ENCODE measurements at regions not wholly inside any gene's neighbourhood (a gene's known extent, or its start where the extent isn't known, plus 50 kb on each side); places are given as distances from the start of the nearest gene placed in this dataset.

DNA sequence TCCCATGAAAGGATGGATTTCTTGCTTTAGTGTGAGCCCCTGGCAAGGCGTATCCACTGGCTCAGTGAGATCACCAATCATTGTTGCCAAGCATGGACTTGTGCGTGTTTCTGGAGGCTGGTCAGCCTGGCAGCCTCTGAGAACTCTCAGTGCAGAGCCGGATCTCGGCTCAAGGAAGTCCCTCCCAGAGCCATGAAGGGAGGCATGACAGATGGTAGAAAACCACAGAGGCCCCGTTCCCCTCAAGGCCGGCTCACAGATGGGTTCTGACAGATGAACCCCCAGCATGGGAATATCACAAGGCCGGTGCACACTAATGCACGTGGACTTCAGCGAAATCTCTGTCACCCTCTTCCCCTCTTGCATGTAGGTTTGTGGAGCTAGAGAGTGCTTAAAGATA lies 290.5 kb downstream of the AJAP1 start:
- peaks cover 74% of the 10 kb centered on the region for H3K36me3 Mint-ChIP-seq
- peaks cover 77% of the 10 kb centered on the region for H3K9me3 Mint-ChIP-seq
- H3K27ac Mint-ChIP-seq = no peak overlapping the region
- H3K4me3 Mint-ChIP-seq = no peak overlapping the region
- TF ChIP-seq, protein P1, sequence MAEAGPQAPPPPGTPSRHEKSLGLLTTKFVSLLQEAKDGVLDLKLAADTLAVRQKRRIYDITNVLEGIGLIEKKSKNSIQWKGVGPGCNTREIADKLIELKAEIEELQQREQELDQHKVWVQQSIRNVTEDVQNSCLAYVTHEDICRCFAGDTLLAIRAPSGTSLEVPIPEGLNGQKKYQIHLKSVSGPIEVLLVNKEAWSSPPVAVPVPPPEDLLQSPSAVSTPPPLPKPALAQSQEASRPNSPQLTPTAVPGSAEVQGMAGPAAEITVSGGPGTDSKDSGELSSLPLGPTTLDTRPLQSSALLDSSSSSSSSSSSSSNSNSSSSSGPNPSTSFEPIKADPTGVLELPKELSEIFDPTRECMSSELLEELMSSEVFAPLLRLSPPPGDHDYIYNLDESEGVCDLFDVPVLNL (CRISPR knock-in tag; IDR thresholded peaks at IDR 0.05; ENCODE audit: borderline replicate concordance, low read depth) = no peak
- TF ChIP-seq ZNF671 (CRISPR knock-in tag; IDR thresholded peaks at IDR 0.05) (no peak), NR2C2 (CRISPR knock-in tag; IDR thresholded peaks at IDR 0.05) (no peak), NFYB (CRISPR knock-in tag; conservative IDR thresholded peaks at IDR 0.05; ENCODE audit: low read depth) (no peak), RELA (CRISPR knock-in tag; IDR thresholded peaks at IDR 0.05; ENCODE audit: borderline replicate concordance) (no peak), KAT7 (CRISPR knock-in tag; IDR thresholded peaks at IDR 0.05; ENCODE audit: borderline replicate concordance) (no peak), ZNF396 (CRISPR knock-in tag; IDR thresholded peaks at IDR 0.05; ENCODE audit: borderline replicate concordance) (no peak), ZNF219 (CRISPR knock-in tag; IDR thresholded peaks at IDR 0.05; ENCODE audit: borderline replicate concordance) (no peak), TCF7 (CRISPR knock-in tag; IDR thresholded peaks at IDR 0.05; ENCODE audit: low read depth) (no peak), FOXK1 (CRISPR knock-in tag; IDR thresholded peaks at IDR 0.05) (no peak)
- TF ChIP-seq, protein P2, sequence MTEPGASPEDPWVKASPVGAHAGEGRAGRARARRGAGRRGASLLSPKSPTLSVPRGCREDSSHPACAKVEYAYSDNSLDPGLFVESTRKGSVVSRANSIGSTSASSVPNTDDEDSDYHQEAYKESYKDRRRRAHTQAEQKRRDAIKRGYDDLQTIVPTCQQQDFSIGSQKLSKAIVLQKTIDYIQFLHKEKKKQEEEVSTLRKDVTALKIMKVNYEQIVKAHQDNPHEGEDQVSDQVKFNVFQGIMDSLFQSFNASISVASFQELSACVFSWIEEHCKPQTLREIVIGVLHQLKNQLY (CRISPR knock-in tag; IDR thresholded peaks at IDR 0.05) = no peak
- TF ChIP-seq, protein P3, sequence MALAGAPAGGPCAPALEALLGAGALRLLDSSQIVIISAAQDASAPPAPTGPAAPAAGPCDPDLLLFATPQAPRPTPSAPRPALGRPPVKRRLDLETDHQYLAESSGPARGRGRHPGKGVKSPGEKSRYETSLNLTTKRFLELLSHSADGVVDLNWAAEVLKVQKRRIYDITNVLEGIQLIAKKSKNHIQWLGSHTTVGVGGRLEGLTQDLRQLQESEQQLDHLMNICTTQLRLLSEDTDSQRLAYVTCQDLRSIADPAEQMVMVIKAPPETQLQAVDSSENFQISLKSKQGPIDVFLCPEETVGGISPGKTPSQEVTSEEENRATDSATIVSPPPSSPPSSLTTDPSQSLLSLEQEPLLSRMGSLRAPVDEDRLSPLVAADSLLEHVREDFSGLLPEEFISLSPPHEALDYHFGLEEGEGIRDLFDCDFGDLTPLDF (CRISPR knock-in tag; IDR thresholded peaks at IDR 0.05) = no peak
- TF ChIP-seq, protein P4, sequence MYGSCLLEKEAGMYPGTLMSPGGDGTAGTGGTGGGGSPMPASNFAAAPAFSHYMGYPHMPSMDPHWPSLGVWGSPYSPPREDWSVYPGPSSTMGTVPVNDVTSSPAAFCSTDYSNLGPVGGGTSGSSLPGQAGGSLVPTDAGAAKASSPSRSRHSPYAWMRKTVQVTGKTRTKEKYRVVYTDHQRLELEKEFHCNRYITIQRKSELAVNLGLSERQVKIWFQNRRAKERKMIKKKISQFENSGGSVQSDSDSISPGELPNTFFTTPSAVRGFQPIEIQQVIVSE (CRISPR knock-in tag; IDR thresholded peaks at IDR 0.05; ENCODE audit: borderline replicate concordance) = no peak
- TF ChIP-seq, protein P5, sequence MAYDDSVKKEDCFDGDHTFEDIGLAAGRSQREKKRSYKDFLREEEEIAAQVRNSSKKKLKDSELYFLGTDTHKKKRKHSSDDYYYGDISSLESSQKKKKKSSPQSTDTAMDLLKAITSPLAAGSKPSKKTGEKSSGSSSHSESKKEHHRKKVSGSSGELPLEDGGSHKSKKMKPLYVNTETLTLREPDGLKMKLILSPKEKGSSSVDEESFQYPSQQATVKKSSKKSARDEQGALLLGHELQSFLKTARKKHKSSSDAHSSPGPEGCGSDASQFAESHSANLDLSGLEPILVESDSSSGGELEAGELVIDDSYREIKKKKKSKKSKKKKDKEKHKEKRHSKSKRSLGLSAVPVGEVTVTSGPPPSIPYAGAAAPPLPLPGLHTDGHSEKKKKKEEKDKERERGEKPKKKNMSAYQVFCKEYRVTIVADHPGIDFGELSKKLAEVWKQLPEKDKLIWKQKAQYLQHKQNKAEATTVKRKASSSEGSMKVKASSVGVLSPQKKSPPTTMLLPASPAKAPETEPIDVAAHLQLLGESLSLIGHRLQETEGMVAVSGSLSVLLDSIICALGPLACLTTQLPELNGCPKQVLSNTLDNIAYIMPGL (CRISPR knock-in tag; IDR thresholded peaks at IDR 0.05) = no peak
- TF ChIP-seq, protein P6, sequence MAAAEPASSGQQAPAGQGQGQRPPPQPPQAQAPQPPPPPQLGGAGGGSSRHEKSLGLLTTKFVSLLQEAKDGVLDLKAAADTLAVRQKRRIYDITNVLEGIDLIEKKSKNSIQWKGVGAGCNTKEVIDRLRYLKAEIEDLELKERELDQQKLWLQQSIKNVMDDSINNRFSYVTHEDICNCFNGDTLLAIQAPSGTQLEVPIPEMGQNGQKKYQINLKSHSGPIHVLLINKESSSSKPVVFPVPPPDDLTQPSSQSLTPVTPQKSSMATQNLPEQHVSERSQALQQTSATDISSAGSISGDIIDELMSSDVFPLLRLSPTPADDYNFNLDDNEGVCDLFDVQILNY (CRISPR knock-in tag; IDR thresholded peaks at IDR 0.05) = no peak
- TF ChIP-seq, protein P7, sequence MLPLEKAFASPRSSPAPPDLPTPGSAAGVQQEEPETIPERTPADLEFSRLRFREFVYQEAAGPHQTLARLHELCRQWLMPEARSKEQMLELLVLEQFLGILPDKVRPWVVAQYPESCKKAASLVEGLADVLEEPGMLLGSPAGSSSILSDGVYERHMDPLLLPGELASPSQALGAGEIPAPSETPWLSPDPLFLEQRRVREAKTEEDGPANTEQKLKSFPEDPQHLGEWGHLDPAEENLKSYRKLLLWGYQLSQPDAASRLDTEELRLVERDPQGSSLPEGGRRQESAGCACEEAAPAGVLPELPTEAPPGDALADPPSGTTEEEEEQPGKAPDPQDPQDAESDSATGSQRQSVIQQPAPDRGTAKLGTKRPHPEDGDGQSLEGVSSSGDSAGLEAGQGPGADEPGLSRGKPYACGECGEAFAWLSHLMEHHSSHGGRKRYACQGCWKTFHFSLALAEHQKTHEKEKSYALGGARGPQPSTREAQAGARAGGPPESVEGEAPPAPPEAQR (CRISPR knock-in tag; IDR thresholded peaks at IDR 0.05) = no peak
- TF ChIP-seq, protein P8, sequence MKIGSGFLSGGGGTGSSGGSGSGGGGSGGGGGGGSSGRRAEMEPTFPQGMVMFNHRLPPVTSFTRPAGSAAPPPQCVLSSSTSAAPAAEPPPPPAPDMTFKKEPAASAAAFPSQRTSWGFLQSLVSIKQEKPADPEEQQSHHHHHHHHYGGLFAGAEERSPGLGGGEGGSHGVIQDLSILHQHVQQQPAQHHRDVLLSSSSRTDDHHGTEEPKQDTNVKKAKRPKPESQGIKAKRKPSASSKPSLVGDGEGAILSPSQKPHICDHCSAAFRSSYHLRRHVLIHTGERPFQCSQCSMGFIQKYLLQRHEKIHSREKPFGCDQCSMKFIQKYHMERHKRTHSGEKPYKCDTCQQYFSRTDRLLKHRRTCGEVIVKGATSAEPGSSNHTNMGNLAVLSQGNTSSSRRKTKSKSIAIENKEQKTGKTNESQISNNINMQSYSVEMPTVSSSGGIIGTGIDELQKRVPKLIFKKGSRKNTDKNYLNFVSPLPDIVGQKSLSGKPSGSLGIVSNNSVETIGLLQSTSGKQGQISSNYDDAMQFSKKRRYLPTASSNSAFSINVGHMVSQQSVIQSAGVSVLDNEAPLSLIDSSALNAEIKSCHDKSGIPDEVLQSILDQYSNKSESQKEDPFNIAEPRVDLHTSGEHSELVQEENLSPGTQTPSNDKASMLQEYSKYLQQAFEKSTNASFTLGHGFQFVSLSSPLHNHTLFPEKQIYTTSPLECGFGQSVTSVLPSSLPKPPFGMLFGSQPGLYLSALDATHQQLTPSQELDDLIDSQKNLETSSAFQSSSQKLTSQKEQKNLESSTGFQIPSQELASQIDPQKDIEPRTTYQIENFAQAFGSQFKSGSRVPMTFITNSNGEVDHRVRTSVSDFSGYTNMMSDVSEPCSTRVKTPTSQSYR (CRISPR knock-in tag; IDR thresholded peaks at IDR 0.05) = no peak
- TF ChIP-seq, protein P9, sequence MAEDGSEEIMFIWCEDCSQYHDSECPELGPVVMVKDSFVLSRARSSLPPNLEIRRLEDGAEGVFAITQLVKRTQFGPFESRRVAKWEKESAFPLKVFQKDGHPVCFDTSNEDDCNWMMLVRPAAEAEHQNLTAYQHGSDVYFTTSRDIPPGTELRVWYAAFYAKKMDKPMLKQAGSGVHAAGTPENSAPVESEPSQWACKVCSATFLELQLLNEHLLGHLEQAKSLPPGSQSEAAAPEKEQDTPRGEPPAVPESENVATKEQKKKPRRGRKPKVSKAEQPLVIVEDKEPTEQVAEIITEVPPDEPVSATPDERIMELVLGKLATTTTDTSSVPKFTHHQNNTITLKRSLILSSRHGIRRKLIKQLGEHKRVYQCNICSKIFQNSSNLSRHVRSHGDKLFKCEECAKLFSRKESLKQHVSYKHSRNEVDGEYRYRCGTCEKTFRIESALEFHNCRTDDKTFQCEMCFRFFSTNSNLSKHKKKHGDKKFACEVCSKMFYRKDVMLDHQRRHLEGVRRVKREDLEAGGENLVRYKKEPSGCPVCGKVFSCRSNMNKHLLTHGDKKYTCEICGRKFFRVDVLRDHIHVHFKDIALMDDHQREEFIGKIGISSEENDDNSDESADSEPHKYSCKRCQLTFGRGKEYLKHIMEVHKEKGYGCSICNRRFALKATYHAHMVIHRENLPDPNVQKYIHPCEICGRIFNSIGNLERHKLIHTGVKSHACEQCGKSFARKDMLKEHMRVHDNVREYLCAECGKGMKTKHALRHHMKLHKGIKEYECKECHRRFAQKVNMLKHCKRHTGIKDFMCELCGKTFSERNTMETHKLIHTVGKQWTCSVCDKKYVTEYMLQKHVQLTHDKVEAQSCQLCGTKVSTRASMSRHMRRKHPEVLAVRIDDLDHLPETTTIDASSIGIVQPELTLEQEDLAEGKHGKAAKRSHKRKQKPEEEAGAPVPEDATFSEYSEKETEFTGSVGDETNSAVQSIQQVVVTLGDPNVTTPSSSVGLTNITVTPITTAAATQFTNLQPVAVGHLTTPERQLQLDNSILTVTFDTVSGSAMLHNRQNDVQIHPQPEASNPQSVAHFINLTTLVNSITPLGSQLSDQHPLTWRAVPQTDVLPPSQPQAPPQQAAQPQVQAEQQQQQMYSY (CRISPR knock-in tag; IDR thresholded peaks at IDR 0.05) = no peak
- ChIA-PET POLR2A (no interaction called here), CTCF (no interaction called here)
- H3K27me3 Mint-ChIP-seq (ENCODE audit: low read depth) = peaks cover 31% of the 10 kb centered on the region
- no peaks in the 10 kb centered on the region for H3K4me1 Mint-ChIP-seq
- ATAC-seq (no peak), DNase-seq (ENCODE audit: low spot score) (no peak)

Measured in WTC11 (cell line).